K562 (cell line): ENCODE measurements at regions not wholly inside any gene's neighbourhood (a gene's known extent, or its start where the extent isn't known, plus 50 kb on each side); places are given as distances from the start of the nearest gene placed in this dataset.

ENCODE experiments used
- ATF6 ChIP-seq: sonication (generic); formaldehyde crosslinking; IDR thresholded peaks from 2 replicates; pipeline ENCODE4 v1.4.0; 2020; ENCODE audit warnings: mild to moderate bottlenecking, missing genetic modification reagents
- CEBPG ChIP-seq, 3 experiments: fragments of 200-800 bp in 1 of 3; sonication (Bioruptor generic) in 1 of 3; sonication (generic) in 1 of 3; formaldehyde crosslinking in 1 of 3; IDR thresholded peaks in 2 of 3; conservative IDR thresholded peaks in 1 of 3; 2 replicates each; pipeline versions ENCODE4 v1.6.1 to v1.8.0; 2016 to 2022; ENCODE audit warnings: missing compliant biosample characterization in 2 of 3, missing genetic modification characterization in 2 of 3, mild to moderate bottlenecking in 1 of 3, missing genetic modification reagents in 1 of 3
- CREBBP ChIP-seq: IDR thresholded peaks from one replicate; pipeline ENCODE4 v1.6.1; 2012; ENCODE audit warnings: low read depth, mild to moderate bottlenecking, control low read depth, inconsistent platforms, low read length
- ETS2 ChIP-seq: IDR thresholded peaks from 2 replicates; pipeline ENCODE4 v1.6.1; 2016; ENCODE audit warnings: borderline replicate concordance, missing genetic modification characterization, mild to moderate bottlenecking, moderate library complexity, missing compliant biosample characterization; ENCODE audit not compliant: poor library complexity, severe bottlenecking
- FIP1L1 ChIP-seq: fragments of 200-400 bp; formaldehyde crosslinking; IDR thresholded peaks from 2 replicates; pipeline ENCODE4 v1.6.1; 2018; ENCODE audit warnings: mild to moderate bottlenecking, low read depth, low read length; ENCODE audit not compliant: poor library complexity, severe bottlenecking
- MAFG ChIP-seq: fragments of 450-650 bp; conservative IDR thresholded peaks from 2 replicates; pipeline ENCODE4 v1.6.1; 2016; ENCODE audit warnings: missing genetic modification characterization, missing compliant biosample characterization
- MITF ChIP-seq: IDR thresholded peaks from 2 replicates; pipeline ENCODE4 v1.6.1; 2014; ENCODE audit warnings: antibody characterized with exemption
- NFIX ChIP-seq: fragments of 250-450 bp; sonication (Bioruptor Pico); IDR thresholded peaks from 2 replicates; pipeline ENCODE4 v1.4.0; 2020; ENCODE audit warnings: low read depth, mild to moderate bottlenecking, moderate library complexity
- NFYB ChIP-seq: IDR thresholded peaks from 2 replicates; pipeline ENCODE4 v1.6.1; 2011; ENCODE audit warnings: mild to moderate bottlenecking, moderate library complexity; ENCODE audit not compliant: insufficient read length; ENCODE audit errors: extremely low read depth
- SMC3 ChIP-seq: conservative IDR thresholded peaks from 2 replicates; pipeline ENCODE4 v1.6.1; 2011; ENCODE audit warnings: low read depth, low read length, improper control_type of control experiment; ENCODE audit not compliant: insufficient read depth
- TARDBP ChIP-seq: fragments of 450-650 bp; IDR thresholded peaks from 2 replicates; pipeline ENCODE4 v1.6.1; 2016
- ZNF140 ChIP-seq: fragments of 250-450 bp; sonication (Bioruptor Pico); IDR thresholded peaks from 2 replicates; pipeline ENCODE4 v1.8.0; 2021; ENCODE audit warnings: moderate library complexity, mild to moderate bottlenecking, inconsistent platforms
- ZNF197 ChIP-seq: fragments of 200-800 bp; sonication (Bioruptor generic); IDR thresholded peaks from 2 replicates; pipeline ENCODE4 v1.6.1; 2016; ENCODE audit warnings: low read depth, missing genetic modification characterization, missing compliant biosample characterization
- ZNF398 ChIP-seq: fragments of 250-450 bp; sonication (Bioruptor Pico); IDR thresholded peaks from 2 replicates; pipeline ENCODE4 v1.8.0; 2021; ENCODE audit warnings: moderate library complexity, mild to moderate bottlenecking, inconsistent platforms
- ZNF57 ChIP-seq: fragments of 450-650 bp; formaldehyde crosslinking; IDR thresholded peaks from 2 replicates; pipeline ENCODE4 v1.4.0; 2020; ENCODE audit warnings: mild to moderate bottlenecking, moderate library complexity
- ZNF639 ChIP-seq, 2 experiments: fragments of 200-800 bp in 1 of 2; sonication (Bioruptor generic) in 1 of 2; sonication (generic) in 1 of 2; formaldehyde crosslinking in 1 of 2; IDR thresholded peaks in 1 of 2; conservative IDR thresholded peaks in 1 of 2; 2 replicates each; pipeline versions ENCODE4 v1.5.0 to v1.6.1; 2016 to 2020; ENCODE audit warnings: missing compliant biosample characterization in 1 of 2, missing genetic modification characterization in 1 of 2, missing genetic modification reagents in 1 of 2
- ZNF717 ChIP-seq: fragments of 250-450 bp; sonication (Bioruptor Pico); IDR thresholded peaks from 2 replicates; pipeline ENCODE4 v1.5.0; 2021
- ZNF780A ChIP-seq: fragments of 250-450 bp; sonication (Bioruptor Pico); IDR thresholded peaks from 2 replicates; pipeline ENCODE4 v1.5.0; 2021; ENCODE audit warnings: mild to moderate bottlenecking
- ZZZ3 ChIP-seq: fragments of 450-650 bp; IDR thresholded peaks from 2 replicates; pipeline ENCODE4 v1.6.1; 2016; ENCODE audit warnings: antibody characterized with exemption, mild to moderate bottlenecking, moderate library complexity

- TF ChIP-seq ZNF140 (CRISPR knock-in tag) (no peak), SMC3 (no peak), ZNF639 (CRISPR knock-in tag; conservative IDR thresholded peaks at IDR 0.05 in 1 of 2, IDR thresholded peaks at IDR 0.05 in 1 of 2) (peak in 1 of 2 experiments; percentile 87; a peak in 2 of 4 replicates), TARDBP (no peak), ZNF717 (no peak), CEBPG (CRISPR knock-in tag; IDR thresholded peaks at IDR 0.05) (no peak), CEBPG (tag; conservative IDR thresholded peaks at IDR 0.05 in 1 of 2, IDR thresholded peaks at IDR 0.05 in 1 of 2) (peak in 1 of 2 experiments; percentile 69; a peak in 1 of 4 replicates), ZNF398 (CRISPR knock-in tag) (no peak), ZZZ3 (no peak), ZNF57 (no peak), CREBBP (no peak), ZNF197 (CRISPR knock-in tag) (peak; percentile 94), ZNF780A (CRISPR knock-in tag) (no peak), NFIX (CRISPR knock-in tag) (no peak), MITF (0 out of 2 replicates have a peak, but pooled peaks have one; percentile 45), MAFG (tag) (peak; percentile 92), ETS2 (tag) (no peak), FIP1L1 (no peak), ATF6 (CRISPR knock-in tag) (no peak), NFYB (no peak)
Measured at GRCh38 chr1:147377263-147378246, 135.1 kb downstream of the CHD1L start (continued).
